ELR (cell line): ENCODE measurements at regions not wholly inside any gene's neighbourhood (a gene's known extent, or its start where the extent isn't known, plus 50 kb on each side); places are given as distances from the start of the nearest gene placed in this dataset.
"Not testable (repeated sequence)": the region's sequence is repeated elsewhere in the genome, so short reads cannot be mapped to it uniquely, and the experiment has no call there.

Source experiments
- DNase-seq: peaks from one replicate; pipeline ENCODE4 v3.0.0-alpha.2; 2015; ENCODE audit warnings: low read depth

DNA sequence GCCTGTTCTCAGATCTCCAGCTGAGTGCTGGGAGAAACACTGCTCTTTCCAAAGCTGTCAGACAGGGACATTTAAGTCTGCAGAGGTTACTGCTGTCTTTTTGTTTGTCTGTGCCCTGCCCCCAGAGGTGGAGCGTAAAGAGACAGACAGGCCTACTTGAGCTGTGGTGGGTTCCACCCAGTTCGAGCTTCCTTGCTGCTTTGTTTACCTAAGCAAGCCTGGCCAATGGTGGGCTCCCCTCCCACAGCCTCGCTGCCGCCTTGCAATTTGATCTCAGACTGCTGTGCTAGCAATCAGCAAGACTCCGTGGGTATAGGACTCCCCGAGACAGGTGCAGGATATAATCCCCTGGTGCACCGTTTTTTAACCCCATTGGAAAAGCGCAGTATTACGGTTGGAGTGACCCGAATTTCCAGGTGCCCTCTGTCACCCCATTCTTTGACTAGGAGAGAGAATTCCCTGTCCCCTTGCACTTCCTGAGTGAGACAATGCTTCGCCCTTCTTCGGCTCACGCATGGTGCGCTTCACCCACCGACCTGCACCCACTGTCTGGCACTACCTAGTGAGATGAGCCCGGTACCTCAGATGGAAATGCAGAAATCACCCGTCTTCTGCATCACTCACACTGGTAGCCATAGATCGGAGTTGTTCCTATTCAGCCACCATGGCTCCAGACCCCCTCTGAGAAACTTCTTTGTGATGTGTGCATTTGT is 650.3 kb upstream of the ALG10B start:
- DNase-seq = no peak

DNA sequence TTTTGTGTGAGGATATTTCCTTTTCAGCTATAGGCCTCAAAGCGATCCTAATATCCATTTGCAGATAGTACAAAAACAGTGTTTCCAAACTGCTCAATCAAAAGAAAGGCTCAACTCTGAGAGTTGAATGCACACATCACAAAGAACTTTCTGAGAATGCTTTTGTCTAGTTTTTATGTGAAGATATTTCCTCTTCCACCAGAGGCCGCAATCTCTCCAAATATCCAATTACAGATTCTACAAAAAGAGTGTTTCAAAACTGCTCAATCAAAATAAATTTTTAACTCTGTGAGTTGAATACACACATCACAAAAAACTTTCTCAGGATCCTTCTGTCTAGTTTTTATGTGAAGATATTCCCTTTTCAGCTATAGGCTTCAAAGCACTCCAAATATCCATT is 648.0 kb upstream of the ALG10B start:
- DNase-seq = not testable (repeated sequence)

DNA sequence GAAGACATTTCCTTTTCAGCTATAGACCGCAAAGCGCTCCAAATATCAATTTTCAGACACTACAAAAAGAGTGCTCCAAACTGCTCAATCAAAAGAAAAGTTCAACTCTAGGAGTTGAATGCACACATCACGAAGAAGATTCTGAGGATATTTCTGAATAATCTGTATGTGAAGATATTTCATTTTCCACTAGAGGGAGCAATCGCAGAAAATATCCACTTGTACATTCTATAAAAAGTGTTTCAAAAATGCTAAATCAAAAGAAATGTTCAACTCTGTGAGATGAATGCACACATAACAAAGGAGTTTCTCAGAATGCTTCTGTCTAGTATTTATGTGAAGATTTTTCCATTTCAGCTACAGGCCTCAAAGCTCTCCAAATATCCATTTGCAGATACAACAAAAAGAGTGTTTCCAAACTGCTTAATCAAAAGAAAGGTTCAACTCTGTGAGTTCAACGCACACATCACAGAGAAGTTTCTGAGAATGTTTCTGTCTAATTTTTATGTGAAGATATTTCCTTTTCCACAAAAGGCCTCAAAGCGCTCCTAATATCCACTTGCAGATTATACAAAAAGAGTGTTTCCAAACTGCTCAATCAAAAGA is 643.8 kb upstream of the ALG10B start:
- DNase-seq = peak; percentile 17

DNA sequence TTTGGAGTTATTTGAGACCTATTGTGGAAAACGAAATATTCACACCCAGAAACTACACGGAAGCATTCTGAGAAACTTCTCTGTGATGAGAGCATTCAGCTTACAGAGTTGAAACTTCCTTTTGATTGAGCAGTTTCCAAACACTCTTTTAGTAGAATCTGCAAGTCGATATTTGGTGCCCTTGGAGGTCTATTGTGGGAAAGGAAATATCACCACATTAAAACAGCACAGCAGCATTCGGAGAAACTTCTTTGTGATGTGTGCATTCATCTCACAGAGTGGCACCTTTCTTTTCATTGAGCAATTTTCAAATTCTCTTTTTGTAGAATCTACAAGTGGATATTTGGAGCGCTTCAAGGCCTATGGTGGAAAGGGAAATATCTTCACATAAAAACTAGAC is 595.7 kb upstream of the ALG10B start:
- DNase-seq = no peak

DNA sequence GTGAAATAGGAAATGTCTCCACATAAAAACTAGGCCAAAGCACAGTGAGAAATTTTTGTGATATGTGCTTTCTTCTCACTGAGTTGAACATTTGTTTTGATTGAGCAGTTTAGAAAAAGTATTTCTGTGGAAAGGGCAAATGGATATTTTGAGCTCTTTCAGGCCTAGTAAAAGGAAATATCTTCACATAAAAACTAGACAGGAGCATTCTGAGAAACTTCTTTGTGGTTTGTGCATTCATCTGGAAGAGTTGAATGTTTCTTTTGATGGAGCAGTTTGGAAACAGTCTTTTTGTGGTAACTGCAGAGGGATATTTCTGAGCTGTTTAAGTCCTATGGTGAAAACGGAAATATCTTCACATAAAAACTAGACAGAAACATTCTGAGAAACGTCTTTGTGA is 582.7 kb upstream of the ALG10B start:
- no peak for DNase-seq
